Occipital lobe (tissue), 1 donor: ENCODE measurements at regions not wholly inside any gene's neighbourhood (a gene's known extent, or its start where the extent isn't known, plus 50 kb on each side); places are given as distances from the start of the nearest gene placed in this dataset.

Experiments used
- DNase-seq: peaks from one replicate; lab custom pipeline; 2025; lab: John Stamatoyannopoulos, UW

DNA sequence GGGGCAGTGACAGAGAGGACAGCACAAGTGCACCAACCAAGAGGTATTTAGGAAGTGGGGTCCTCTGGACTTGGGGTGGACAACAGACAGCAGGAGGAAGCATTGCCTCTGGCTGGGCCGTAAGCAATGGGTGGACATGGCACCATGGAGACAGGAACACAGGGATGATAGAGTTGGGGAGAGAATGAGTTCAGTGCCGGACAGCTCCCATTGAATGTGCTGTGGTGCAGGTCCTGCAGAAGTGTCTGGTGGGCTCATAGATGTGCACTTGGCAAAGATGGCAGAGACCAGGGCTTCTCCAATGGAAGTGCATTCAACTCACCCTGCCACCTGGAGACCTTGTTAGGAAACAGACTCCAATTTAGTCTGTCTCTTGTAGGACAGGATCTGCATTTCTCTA, 341.5 kb upstream of the ZMIZ1 start:
- DNase-seq: no peak

- DNase-seq: no peak
Observed at GRCh38 chr10:78727728-78728127, 341.0 kb upstream of the ZMIZ1 start.

- DNase-seq: no peak
Observed at GRCh38 chr10:78728176-78728575, 340.6 kb upstream of the ZMIZ1 start.

DNA sequence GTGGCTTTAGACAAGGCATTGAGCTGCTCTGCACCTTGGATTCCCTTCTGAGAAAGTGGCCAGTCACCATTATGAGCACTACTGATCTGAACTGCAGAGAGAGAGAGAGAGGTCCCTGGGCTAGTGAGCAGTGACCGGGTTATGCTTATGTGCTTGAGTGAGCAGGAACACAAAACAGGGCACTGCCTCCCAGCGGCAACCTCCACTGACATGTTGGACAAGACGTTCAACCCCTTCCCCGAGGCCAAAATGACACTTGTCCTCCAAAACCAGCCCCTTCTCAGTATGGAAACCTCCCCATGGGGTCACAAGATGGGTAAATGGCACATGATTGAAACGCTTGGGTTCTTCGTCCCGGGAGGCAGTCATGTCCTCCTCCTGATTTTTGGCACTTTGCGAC, 339.4 kb upstream of the ZMIZ1 start:
- no peak for DNase-seq

GRCh38 chr10:78729800-78730199, 339.0 kb upstream of the ZMIZ1 start:
- no peak for DNase-seq

DNA sequence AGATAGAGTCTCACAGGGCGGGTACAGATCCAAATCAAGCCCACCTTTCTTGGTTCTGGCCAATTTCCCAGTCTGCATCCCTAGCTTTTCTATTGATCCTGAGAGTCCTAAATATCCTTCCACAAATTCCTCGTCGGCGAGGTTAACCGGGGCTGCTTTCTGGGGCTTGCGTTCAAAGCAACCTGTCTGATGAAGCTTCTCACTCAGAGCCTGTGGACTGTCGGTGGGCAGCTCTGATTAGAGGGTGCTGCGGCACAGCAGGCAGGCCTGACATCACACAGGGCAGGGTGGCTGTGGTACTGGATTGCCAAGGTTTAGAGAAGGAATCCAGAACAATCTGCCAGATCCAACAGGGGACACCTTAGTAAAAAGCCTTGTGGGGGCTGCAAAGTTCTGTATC, 338.0 kb upstream of the ZMIZ1 start:
- DNase-seq: no peak

DNA sequence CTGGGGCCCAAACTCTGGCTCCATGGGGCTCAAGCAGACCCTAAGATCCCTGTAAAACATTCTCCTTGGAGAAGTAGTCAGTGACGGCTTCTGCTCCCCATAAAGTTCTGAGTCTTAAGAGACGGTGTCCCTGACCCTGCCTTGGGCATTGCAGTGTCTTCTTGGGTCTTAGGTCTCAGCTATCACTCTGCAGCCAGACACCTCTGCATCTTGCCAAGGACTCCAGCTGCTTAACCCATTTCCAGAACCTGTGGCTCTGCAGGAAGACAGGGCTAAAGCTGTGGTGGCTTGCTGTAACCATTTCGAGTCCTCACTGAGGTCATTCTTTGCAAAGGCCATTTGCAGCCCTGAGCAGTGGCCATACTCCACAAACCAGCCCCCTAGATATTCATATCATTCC, 337.1 kb upstream of the ZMIZ1 start:
- no peak for DNase-seq

DNA sequence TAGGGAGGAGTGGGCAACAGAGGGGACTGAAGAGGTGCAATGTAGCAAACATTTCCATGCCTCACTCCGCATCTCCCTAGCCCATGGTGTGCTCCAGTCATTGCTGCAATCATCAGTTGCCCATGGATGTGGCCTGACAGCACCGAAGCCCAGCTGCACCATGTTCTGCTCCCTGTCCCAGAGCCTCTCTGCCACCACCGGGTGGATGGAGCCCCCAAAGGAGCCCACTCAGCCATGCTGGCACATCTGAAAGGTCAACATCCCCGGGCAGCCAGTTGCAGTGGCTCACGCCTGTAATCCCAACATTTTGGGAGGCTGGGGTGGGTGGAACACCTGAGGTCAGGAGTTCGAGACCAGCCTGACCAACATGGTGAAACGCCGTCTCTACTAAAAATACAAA, 336.4 kb upstream of the ZMIZ1 start:
- DNase-seq: no peak

GRCh38 chr10:78736926-78737630, 331.7 kb upstream of the ZMIZ1 start:
- DNase-seq: no peak

- no peak for DNase-seq
Observed at GRCh38 chr10:78737883-78738856, 330.6 kb upstream of the ZMIZ1 start.

GRCh38 chr10:78738861-78739260, 329.9 kb upstream of the ZMIZ1 start:
- DNase-seq: no peak

DNA sequence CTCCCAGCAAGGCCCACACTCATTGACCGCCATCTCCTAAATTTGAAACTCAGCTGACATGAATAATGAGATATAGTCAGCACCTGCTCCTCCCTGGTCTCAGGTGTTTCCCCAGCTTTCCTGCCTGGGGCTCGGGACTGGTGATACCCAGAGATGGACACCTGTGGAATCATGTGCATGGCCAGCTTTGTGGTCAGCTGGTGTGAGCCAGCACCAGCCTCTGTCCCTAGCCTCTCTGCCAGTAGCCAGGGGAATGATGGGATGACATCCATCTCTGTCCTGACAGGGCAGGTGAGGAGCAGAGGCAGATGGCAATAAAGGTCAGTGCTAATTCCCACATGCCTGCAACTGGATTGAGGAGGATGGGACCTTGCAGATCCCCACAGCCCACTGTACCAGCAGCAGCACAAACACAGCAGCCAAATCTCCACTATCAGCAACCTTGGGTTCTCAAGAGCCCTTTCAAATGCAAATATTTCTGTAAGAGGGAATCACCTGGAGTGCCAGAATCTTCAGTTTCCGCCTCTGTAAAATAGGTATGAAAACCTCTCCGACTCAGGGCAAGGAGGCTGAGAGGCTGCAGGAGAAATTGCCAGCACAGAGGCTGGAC, 329.2 kb upstream of the ZMIZ1 start:
- DNase-seq: no peak

GRCh38 chr10:78740976-78741915, 327.5 kb upstream of the ZMIZ1 start:
- DNase-seq: no peak

- DNase-seq: no peak
Observed at GRCh38 chr10:78742406-78742729, 326.4 kb upstream of the ZMIZ1 start.

- DNase-seq: no peak
Observed at GRCh38 chr10:78742730-78743615, 325.8 kb upstream of the ZMIZ1 start.

DNA sequence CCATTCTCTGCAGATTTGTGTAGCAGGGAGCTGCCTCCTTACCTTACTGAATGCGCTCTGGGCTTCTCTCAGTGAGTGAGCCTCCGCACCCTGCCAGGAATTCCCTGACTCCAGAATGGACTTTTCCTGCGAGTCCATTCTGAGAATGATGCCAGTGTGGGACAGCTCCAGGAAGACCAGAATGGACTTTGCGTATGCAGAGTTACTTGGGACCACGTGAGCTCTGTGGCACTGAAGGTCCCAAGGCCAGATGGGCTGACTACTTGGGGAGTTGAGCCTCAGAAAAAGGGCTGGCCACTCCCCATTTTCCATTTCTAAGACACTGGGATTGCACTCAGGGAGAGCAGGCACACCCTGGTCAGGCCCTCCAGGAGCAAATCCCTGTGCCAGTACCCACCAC, 324.7 kb upstream of the ZMIZ1 start:
- no peak for DNase-seq

DNA sequence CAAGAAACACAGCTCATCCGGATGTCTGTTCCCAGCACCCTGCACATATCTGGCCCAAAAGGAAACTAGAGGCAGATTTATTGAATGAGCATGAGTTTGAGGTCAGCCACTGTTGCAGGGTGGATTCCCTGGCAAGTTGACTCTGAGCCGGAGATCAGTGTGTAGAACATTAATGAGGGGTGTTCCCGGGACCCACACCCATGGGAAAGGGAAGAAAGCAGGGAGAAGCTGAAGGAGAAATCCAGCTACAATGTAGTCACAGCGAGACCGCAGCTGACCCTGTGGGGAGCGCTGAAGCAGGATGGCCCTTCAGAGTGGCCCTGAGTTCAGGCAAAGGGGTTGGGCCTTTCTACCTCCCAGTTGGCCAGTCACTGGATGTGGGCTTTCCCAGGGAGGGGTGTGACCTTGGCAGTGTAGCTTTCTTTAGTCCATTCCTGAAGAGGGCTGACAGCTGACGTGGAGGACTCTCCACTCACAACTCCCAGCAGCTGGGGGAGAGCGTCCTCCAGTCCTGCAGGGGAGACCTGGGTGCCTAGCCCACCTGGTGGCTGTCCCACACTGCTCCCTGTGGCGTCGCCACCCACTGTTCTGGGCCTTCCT, 324.2 kb upstream of the ZMIZ1 start:
- DNase-seq: no peak

DNA sequence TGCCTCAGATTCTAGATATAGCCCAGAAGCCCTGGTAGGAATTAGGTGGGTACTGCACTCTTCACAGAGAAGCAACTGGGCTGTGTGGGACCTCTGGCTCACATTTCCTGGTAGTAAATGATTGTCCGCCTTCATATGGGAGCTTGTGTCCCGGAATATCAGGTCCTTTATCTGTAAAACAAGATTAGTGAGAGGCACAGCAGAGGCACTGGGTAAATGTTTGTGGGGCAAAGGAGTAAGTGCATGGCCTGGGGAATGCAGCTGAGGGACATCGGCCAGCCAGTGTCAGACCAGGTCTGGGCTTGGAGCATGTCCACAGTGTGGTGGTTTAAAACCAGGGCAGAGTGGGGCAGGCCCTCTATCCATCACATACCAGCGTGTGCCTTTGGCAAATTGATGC, 323.3 kb upstream of the ZMIZ1 start:
- DNase-seq: no peak

GRCh38 chr10:78746155-78746763, 322.5 kb upstream of the ZMIZ1 start:
- no peak for DNase-seq
